NCI-H1436 treated with DMSO at 0.1 percent for 48 hours (cell line): ENCODE measurements at regions not wholly inside any gene's neighbourhood (a gene's known extent, or its start where the extent isn't known, plus 50 kb on each side); places are given as distances from the start of the nearest gene placed in this dataset.

ENCODE experiments used
- DNase-seq: peaks from one replicate; lab custom pipeline; 2025; lab: John Stamatoyannopoulos, UW

- no peak for DNase-seq
Measured at GRCh38 chr16:66265556-66266141, 100.8 kb upstream of the CDH5 start.

- no peak for DNase-seq
Measured at GRCh38 chr16:66265048-66265415, 101.5 kb upstream of the CDH5 start.

- no peak for DNase-seq
Measured at GRCh38 chr16:66264311-66265047, 102.0 kb upstream of the CDH5 start.

- no peak for DNase-seq
Measured at GRCh38 chr16:66263973-66264310, 102.5 kb upstream of the CDH5 start.

- DNase-seq = no peak
Measured at GRCh38 chr16:66263168-66263972, 103.1 kb upstream of the CDH5 start.

- DNase-seq = no peak
Measured at GRCh38 chr16:66262253-66263167, 104.0 kb upstream of the CDH5 start.

- no peak for DNase-seq
Measured at GRCh38 chr16:66261826-66262225, 104.7 kb upstream of the CDH5 start.

- no peak for DNase-seq
Measured at GRCh38 chr16:66260522-66261254, 105.8 kb upstream of the CDH5 start.

GRCh38 chr16:66258916-66259845, 107.3 kb upstream of the CDH5 start:
- DNase-seq = no peak

- DNase-seq = no peak
Measured at GRCh38 chr16:66256919-66257318, 109.6 kb upstream of the CDH5 start.

- no peak for DNase-seq
Measured at GRCh38 chr16:66255647-66256046, 110.8 kb upstream of the CDH5 start.

GRCh38 chr16:66254751-66255150, 111.7 kb upstream of the CDH5 start:
- no peak for DNase-seq

GRCh38 chr16:66254106-66254505, 112.4 kb upstream of the CDH5 start:
- DNase-seq = no peak

- DNase-seq = no peak
Measured at GRCh38 chr16:66251476-66252160, 114.9 kb upstream of the CDH5 start.

- DNase-seq = no peak
Measured at GRCh38 chr16:66250686-66251431, 115.6 kb upstream of the CDH5 start.

GRCh38 chr16:66247516-66248481, 118.7 kb upstream of the CDH5 start:
- DNase-seq = no peak

GRCh38 chr16:66245868-66246267, 120.6 kb upstream of the CDH5 start:
- DNase-seq = no peak

- no peak for DNase-seq
Measured at GRCh38 chr16:66245072-66245471, 121.4 kb upstream of the CDH5 start.
